Body of pancreas (tissue), 4 donors: ENCODE measurements at regions not wholly inside any gene's neighbourhood (a gene's known extent, or its start where the extent isn't known, plus 50 kb on each side); places are given as distances from the start of the nearest gene placed in this dataset.

Experiments used
- CTCF ChIP-seq, 7 experiments: fragments of 450-650 bp in 4 of 7; fragments of 200-600 bp in 3 of 7; sonication (generic) in 3 of 7; IDR thresholded peaks; one replicate each; pipeline ENCODE4 v1.5.1; 2016 to 2019; ENCODE audit warnings: antibody characterized with exemption in 7 of 7
- POLR2A ChIP-seq, 3 donors: fragments of 450-650 bp; IDR thresholded peaks; one replicate each; pipeline ENCODE4 v1.6.1; 2016; ENCODE audit warnings: antibody characterized with exemption in 3 of 3, mild to moderate bottlenecking in 2 of 3

- TF ChIP-seq CTCF (IDR thresholded peaks at IDR 0.05) (no peak), POLR2A (IDR thresholded peaks at IDR 0.05) (no peak)
Observed at GRCh38 chr5:3738919-3739318, 143.3 kb downstream of the IRX1 start.
